ENCODE measurements at regions not wholly inside any gene's neighbourhood (a gene's known extent, or its start where the extent isn't known, plus 50 kb on each side); places are given as distances from the start of the nearest gene placed in this dataset.
"Not testable (repeated sequence)": the region's sequence is repeated elsewhere in the genome, so short reads cannot be mapped to it uniquely, and the experiment has no call there.

DNA sequence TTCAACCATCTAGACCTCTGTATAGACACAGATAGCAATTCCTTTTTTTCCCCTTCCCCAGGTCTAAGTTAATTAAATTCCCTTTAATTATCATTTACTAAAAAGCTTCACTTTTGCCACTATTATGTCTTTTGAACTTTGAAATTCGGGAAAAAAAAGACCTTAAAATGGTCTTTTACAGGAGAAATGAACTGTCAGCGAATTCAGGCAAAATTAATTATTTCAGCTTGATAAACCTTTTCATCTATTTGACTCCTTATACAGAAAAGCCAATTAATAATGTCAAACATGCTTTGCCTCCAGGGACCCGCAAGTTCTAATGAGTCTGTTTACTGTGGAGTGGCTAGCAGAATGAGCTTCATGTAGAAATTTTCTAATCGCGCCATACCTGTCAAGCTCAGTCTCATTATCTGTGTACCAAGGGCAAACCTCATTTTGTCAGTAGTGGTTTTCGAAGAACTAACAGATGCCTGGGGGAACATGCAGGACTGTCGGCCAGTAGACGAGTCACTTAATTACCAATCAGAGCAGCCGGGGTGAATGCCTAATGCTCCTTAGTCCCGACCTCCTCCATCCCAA lies 287.7 kb downstream of the INSIG2 start:
- WGBS, 3 donors, result 54 to 69% (median 58%) methylated on average over 10 of the region's 10 CpGs
- no peak for DNase-seq

DNA sequence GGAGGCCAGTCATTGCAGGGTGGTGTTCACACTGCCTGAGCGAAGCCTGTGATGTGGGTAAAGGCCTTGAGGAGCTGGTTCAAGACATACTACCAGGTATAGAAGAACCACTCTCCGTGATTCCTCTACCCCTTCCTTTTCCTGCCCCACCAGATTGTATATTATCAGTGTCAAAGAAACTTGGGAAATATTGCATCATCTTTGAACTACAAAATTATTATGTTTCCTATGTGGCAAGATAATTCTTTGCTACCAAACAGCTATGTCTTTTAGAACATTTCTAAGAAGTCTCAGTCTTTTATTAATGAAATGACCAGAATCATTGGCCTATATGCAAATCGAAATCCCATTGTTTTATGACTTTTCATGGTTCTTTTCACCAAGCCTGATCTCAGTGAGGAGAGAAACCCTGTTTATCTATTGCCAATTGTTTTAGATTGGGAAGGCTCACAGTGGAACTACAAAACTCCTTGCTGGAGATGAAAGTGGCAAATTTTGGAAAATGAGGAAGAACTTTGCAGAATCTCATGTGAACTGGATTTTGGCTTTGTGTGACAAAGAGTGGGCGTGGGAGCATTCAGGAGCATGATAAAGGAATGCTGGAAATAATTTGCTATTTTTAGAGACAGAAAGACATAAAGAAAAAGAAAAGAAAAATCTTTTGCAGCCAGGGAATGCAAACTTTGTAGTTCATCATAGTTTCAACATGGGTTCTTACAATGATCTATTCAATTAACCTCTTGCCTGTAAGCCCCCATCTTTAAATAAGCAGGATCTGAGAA lies 286.9 kb downstream of the INSIG2 start:
- Histone ChIP-seq H3K9me3 (no peaks in the 10 kb centered on the region), H3K4me3 (no peak overlapping the region), H3K36me3 (no peaks in the 10 kb centered on the region), H3K4me1 (ENCODE audit: insufficient read depth) (no peaks in the 10 kb centered on the region), H3K27me3 (no peaks in the 10 kb centered on the region), H3K27ac (no peak overlapping the region)
- DNase-seq, result no peak
- intact Hi-C loops (cut with DNase I), result no loop called here
- TF ChIP-seq EP300 (IDR thresholded peaks at IDR 0.05), result no peak
- TF ChIP-seq, protein P1, sequence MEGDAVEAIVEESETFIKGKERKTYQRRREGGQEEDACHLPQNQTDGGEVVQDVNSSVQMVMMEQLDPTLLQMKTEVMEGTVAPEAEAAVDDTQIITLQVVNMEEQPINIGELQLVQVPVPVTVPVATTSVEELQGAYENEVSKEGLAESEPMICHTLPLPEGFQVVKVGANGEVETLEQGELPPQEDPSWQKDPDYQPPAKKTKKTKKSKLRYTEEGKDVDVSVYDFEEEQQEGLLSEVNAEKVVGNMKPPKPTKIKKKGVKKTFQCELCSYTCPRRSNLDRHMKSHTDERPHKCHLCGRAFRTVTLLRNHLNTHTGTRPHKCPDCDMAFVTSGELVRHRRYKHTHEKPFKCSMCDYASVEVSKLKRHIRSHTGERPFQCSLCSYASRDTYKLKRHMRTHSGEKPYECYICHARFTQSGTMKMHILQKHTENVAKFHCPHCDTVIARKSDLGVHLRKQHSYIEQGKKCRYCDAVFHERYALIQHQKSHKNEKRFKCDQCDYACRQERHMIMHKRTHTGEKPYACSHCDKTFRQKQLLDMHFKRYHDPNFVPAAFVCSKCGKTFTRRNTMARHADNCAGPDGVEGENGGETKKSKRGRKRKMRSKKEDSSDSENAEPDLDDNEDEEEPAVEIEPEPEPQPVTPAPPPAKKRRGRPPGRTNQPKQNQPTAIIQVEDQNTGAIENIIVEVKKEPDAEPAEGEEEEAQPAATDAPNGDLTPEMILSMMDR (IDR thresholded peaks at IDR 0.05), result no peak
- no peak for TF ChIP-seq POLR2A (IDR thresholded peaks at IDR 0.05)
- 57 to 65% (median 59%) methylated on average over 4 of the region's 4 CpGs for WGBS, 3 donors

More for the DNA sequence above, 287.7 kb downstream of the INSIG2 start:
- Histone ChIP-seq H3K9me3 (no peaks in the 10 kb centered on the region), H3K4me3 (no peak overlapping the region), H3K27me3 (no peaks in the 10 kb centered on the region), H3K27ac (no peak overlapping the region), H3K4me1 (ENCODE audit: insufficient read depth) (no peaks in the 10 kb centered on the region), H3K36me3 (no peaks in the 10 kb centered on the region)
- intact Hi-C loops (cut with DNase I), result no loop called here
- TF ChIP-seq EP300 (IDR thresholded peaks at IDR 0.05) (no peak), POLR2A (IDR thresholded peaks at IDR 0.05) (no peak)
- TF ChIP-seq, protein P1 (IDR thresholded peaks at IDR 0.05), result no peak

DNA sequence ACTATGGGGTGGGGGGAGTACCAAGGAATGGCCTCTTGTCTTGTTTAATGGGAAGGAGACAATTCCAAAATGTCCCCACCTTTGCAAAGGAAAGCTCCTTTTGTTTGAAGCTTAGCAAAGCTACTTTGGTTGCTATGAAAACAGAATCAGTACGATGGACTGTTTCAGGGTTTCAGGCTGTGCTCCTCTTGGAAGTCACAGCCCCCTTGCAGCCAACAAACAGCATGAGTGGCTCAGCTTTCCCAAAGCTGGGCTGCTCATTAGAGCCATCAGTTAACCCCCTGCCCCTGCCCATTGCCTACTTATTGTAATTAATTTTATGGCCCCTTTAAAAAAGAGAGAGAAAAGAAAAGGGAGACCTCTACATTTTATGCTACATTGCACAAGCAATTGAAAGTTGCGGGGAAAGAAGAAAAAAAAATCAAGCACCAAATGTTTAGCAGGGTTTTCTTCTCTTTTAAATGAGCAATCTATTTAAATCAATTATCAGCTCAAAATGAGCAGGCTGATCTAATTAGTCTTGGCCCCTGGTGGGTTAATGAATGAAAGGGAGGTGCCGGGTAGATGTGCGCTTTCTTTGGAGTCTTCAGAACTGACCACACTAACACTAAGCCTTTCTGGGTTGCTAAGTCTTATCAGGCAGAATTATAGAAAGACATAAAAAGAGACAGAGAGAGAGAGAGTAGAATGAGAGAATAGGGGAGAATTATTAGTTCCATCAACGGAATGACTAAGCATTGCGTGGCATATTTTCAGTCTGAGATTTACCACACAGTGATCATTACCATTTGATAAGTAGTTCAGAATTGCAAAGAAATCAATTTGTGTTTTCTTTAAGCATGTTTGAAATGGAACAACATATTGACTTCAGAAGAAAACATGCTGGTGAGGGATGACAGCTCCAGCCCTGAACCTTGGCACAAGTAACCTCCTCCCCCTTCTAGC lies 284.9 kb downstream of the INSIG2 start:
- intact Hi-C loops (cut with DNase I), result no loop called here

DNA sequence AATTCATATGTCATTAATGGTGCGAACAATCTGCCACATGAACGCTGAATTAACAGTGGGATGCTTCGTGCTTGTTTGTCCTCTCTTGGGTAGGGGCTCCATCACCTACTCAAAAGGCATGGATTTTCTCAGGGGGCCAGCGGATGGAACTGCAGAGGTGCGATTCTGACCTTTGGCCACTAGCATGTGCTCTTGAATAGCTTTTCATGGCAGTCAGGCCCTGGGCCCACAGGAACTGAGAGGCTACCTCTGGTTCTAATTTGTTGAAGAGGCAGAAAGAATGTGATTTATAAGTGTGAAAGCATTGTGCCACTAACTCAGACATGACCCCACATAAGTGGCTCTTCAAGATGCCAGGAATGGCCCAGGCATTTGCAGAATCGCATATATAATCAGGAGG lies 283.2 kb downstream of the INSIG2 start:
- H3K4me1 ChIP-seq (ENCODE audit: insufficient read depth), result no peaks in the 10 kb centered on the region
- no peaks in the 10 kb centered on the region for H3K36me3 ChIP-seq
- no peaks in the 10 kb centered on the region for H3K27me3 ChIP-seq
- no peak for TF ChIP-seq POLR2A (IDR thresholded peaks at IDR 0.05)
- no peak for TF ChIP-seq EP300 (IDR thresholded peaks at IDR 0.05)
- TF ChIP-seq, protein P1 (IDR thresholded peaks at IDR 0.05), result no peak
- no peak overlapping the region for H3K27ac ChIP-seq
- intact Hi-C loops (cut with DNase I), result no loop called here
- 13 to 22% (median 18%) methylated on average over 6 of the region's 6 CpGs for WGBS, 3 donors
- no peak overlapping the region for H3K4me3 ChIP-seq
- no peaks in the 10 kb centered on the region for H3K9me3 ChIP-seq
- no peak for DNase-seq

More for the DNA sequence above, 284.9 kb downstream of the INSIG2 start:
- Histone ChIP-seq H3K27ac (no peak overlapping the region), H3K9me3 (no peaks in the 10 kb centered on the region), H3K27me3 (no peaks in the 10 kb centered on the region), H3K4me3 (no peak overlapping the region), H3K4me1 (ENCODE audit: insufficient read depth) (no peaks in the 10 kb centered on the region), H3K36me3 (no peaks in the 10 kb centered on the region)
- no peak for DNase-seq
- WGBS, 3 donors, result 36 to 54% (median 43%) methylated on average over 6 of the region's 6 CpGs
- no peak for TF ChIP-seq EP300 (IDR thresholded peaks at IDR 0.05)
- TF ChIP-seq, protein P1 (IDR thresholded peaks at IDR 0.05), result no peak
- no peak for TF ChIP-seq POLR2A (IDR thresholded peaks at IDR 0.05)

DNA sequence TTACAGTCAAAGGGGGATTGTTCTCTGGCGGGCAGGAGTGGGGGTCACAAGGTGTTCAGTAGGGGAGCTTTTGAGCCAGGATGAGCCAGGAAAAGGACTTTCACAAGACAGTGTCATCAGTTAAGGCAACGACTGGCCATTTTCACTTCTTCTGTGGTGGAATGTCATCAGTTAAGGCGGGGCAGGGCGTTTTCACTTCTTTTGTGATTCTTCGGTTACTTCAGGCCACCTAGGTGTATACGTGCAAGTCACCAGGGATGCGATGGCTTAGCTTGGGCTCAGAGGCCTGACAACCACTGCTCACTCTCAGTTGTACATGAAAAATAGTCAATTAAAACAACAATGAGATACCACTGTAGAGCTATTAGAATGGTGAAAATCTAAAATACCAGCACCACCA lies 281.2 kb downstream of the INSIG2 start:
- H3K27me3 ChIP-seq; H3K4me3 ChIP-seq; DNase-seq; H3K4me1 ChIP-seq (ENCODE audit: insufficient read depth); H3K9me3 ChIP-seq; intact Hi-C loops (cut with DNase I); H3K36me3 ChIP-seq; H3K27ac ChIP-seq: not testable (repeated sequence)
- 54 to 57% (median 54%) methylated on average over 7 of the region's 7 CpGs for WGBS, 3 donors

All from ovary (tissue), 7 donors.